ENCODE measurements at regions not wholly inside any gene's neighbourhood (a gene's known extent, or its start where the extent isn't known, plus 50 kb on each side); places are given as distances from the start of the nearest gene placed in this dataset.

DNA sequence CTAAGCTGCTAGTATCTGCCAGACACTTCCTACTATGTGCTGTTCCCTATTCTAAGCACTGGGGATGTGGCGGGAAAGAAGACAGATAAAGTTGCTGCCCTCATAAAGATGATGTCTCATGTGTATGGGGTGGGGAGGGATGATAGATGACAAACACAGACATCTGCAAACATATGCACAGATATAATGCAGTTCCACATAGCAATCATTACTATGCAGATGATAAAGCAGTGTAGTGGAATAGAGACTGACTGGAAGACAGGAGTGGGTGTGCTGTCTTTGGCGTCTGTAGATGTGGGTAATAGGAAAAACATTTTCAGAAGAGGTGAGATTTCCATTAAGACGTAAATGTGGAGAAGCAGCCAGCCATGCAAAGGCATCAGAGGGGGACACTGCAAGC is 243.6 kb downstream of the DPY19L2 start:
- TF ChIP-seq, protein P1, sequence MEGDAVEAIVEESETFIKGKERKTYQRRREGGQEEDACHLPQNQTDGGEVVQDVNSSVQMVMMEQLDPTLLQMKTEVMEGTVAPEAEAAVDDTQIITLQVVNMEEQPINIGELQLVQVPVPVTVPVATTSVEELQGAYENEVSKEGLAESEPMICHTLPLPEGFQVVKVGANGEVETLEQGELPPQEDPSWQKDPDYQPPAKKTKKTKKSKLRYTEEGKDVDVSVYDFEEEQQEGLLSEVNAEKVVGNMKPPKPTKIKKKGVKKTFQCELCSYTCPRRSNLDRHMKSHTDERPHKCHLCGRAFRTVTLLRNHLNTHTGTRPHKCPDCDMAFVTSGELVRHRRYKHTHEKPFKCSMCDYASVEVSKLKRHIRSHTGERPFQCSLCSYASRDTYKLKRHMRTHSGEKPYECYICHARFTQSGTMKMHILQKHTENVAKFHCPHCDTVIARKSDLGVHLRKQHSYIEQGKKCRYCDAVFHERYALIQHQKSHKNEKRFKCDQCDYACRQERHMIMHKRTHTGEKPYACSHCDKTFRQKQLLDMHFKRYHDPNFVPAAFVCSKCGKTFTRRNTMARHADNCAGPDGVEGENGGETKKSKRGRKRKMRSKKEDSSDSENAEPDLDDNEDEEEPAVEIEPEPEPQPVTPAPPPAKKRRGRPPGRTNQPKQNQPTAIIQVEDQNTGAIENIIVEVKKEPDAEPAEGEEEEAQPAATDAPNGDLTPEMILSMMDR (IDR thresholded peaks at IDR 0.05; ENCODE audit: poor library complexity, severe bottlenecking), result no peak
- Histone ChIP-seq H3K27ac (ENCODE audit: poor library complexity, severe bottlenecking) (no peak overlapping the region), H3K4me1 (ENCODE audit: insufficient read depth, poor library complexity, severe bottlenecking) (no peaks in the 10 kb centered on the region), H3K36me3 (ENCODE audit: low read depth) (no peaks in the 10 kb centered on the region), H3K27me3 (ENCODE audit: insufficient read depth, poor library complexity, severe bottlenecking) (no peaks in the 10 kb centered on the region), H3K4me3 (ENCODE audit: severe bottlenecking) (no peak overlapping the region), H3K9me3 (ENCODE audit: severe bottlenecking) (peaks cover 3% of the 10 kb centered on the region)
- DNase-seq (ENCODE audit: low spot score) (no peak), ATAC-seq (ENCODE audit: low read depth) (no peak)

DNA sequence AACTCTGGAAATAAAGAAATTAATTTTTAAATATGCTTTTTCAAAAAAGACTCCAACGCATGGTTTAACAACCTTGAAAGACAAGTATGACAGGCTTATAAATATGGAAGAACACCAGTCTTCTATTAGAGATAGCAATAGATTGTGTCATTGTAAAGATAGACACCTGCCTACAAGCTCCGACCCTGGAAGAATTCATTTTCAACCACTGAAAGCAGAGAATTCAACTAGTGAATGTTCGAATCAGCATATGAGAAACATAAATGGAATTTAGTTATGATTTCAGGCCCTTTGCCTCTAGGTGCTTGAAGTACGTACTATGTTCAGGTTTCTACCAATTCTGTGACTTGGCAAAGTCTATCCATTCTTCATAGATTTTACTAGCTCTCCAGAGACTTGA is 244.5 kb downstream of the DPY19L2 start:
- H3K4me1 ChIP-seq (ENCODE audit: insufficient read depth, poor library complexity, severe bottlenecking), result no peaks in the 10 kb centered on the region
- H3K9me3 ChIP-seq (ENCODE audit: severe bottlenecking), result peaks cover 5% of the 10 kb centered on the region
- ATAC-seq (ENCODE audit: low read depth) (no peak), DNase-seq (ENCODE audit: low spot score) (no peak)
- no peak overlapping the region for H3K4me3 ChIP-seq (ENCODE audit: severe bottlenecking)
- no peaks in the 10 kb centered on the region for H3K36me3 ChIP-seq (ENCODE audit: low read depth)
- H3K27ac ChIP-seq (ENCODE audit: poor library complexity, severe bottlenecking), result no peak overlapping the region
- TF ChIP-seq, protein P1 (IDR thresholded peaks at IDR 0.05; ENCODE audit: poor library complexity, severe bottlenecking), result no peak
- H3K27me3 ChIP-seq (ENCODE audit: insufficient read depth, poor library complexity, severe bottlenecking), result no peaks in the 10 kb centered on the region

DNA sequence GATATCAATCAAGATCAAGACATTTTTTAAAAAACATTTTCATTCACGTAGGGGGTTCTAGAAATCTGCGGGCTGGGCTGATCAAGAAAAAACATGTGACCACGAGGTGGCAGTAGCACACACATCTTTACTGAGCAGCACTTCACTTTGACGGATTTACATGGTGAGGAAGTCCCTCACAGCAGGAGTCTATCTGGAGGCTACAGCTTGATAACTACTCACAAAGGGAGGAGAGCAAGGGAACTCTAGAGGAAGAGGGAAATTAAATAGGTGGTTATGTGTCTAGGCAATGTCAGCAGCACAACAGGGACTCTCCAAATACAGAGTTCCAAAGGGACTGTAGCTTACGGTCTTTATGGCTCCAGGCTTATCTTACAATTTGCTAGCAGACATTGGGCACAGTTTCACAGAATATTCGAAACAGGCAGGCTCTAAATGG is 248.1 kb downstream of the DPY19L2 start:
- H3K27ac ChIP-seq (ENCODE audit: poor library complexity, severe bottlenecking), result no peak overlapping the region
- H3K9me3 ChIP-seq (ENCODE audit: severe bottlenecking), result peaks cover 9% of the 10 kb centered on the region
- TF ChIP-seq, protein P1 (IDR thresholded peaks at IDR 0.05; ENCODE audit: poor library complexity, severe bottlenecking), result peak; percentile 54
- H3K4me1 ChIP-seq (ENCODE audit: insufficient read depth, poor library complexity, severe bottlenecking), result no peaks in the 10 kb centered on the region
- no peak overlapping the region for H3K4me3 ChIP-seq (ENCODE audit: severe bottlenecking)
- no peaks in the 10 kb centered on the region for H3K36me3 ChIP-seq (ENCODE audit: low read depth)
- DNase-seq (ENCODE audit: low spot score), result no peak
- no peaks in the 10 kb centered on the region for H3K27me3 ChIP-seq (ENCODE audit: insufficient read depth, poor library complexity, severe bottlenecking)
- ATAC-seq (ENCODE audit: low read depth), result no peak

DNA sequence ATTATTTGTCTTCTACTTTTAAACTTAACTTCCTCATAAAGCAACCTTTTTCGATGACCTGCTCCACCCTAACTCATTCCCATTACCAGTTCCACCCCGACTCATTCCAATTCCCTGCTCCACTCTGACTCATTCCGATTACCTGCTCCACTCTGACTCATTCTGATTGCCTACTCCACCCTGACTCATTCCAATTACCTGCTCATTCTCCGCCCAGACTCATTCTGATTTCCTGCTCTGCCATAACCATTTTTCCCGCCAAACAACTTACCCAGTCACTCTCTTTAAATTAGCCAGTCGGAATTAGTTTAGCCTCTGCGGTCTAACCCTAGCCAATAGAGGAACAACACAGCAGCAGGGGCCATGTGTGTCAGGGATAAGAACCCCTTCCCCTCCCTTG is 249.1 kb downstream of the DPY19L2 start:
- DNase-seq (ENCODE audit: low spot score), result no peak
- peak; percentile 79 for ATAC-seq (ENCODE audit: low read depth)
- Histone ChIP-seq H3K36me3 (ENCODE audit: low read depth) (no peaks in the 10 kb centered on the region), H3K27me3 (ENCODE audit: insufficient read depth, poor library complexity, severe bottlenecking) (no peaks in the 10 kb centered on the region), H3K4me3 (ENCODE audit: severe bottlenecking) (no peak overlapping the region), H3K27ac (ENCODE audit: poor library complexity, severe bottlenecking) (peak overlapping the region; percentile 16), H3K4me1 (ENCODE audit: insufficient read depth, poor library complexity, severe bottlenecking) (no peaks in the 10 kb centered on the region), H3K9me3 (ENCODE audit: severe bottlenecking) (peaks cover 10% of the 10 kb centered on the region)
- TF ChIP-seq, protein P1 (IDR thresholded peaks at IDR 0.05; ENCODE audit: poor library complexity, severe bottlenecking), result no peak

DNA sequence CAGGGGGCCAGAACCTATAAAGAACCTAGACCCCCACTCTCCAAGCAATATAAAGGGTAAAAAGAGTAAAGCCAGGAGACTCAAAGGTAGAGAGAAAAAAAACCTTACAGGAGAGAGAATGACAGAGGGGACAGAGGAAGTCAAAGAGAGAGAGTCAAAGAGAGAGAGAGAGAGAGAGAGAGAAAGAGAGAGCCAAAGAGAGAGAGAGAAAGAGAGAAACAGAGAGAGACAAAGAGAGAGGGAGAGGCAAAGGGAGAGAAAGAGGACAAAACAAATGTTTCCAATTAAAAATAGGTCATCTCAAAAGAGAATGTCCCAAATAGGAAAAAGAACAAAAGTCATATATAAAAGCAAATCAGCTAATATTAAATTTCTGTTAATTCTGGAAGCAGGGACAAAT is 251.5 kb downstream of the DPY19L2 start:
- no peak for DNase-seq (ENCODE audit: low spot score)
- TF ChIP-seq, protein P1 (IDR thresholded peaks at IDR 0.05; ENCODE audit: poor library complexity, severe bottlenecking), result no peak

More for the DNA sequence above, 251.5 kb downstream of the DPY19L2 start:
- Histone ChIP-seq H3K27me3 (ENCODE audit: insufficient read depth, poor library complexity, severe bottlenecking) (no peaks in the 10 kb centered on the region), H3K4me3 (ENCODE audit: severe bottlenecking) (no peak overlapping the region), H3K36me3 (ENCODE audit: low read depth) (no peaks in the 10 kb centered on the region), H3K27ac (ENCODE audit: poor library complexity, severe bottlenecking) (no peak overlapping the region), H3K9me3 (ENCODE audit: severe bottlenecking) (peaks cover 10% of the 10 kb centered on the region), H3K4me1 (ENCODE audit: insufficient read depth, poor library complexity, severe bottlenecking) (no peaks in the 10 kb centered on the region)
- no peak for ATAC-seq (ENCODE audit: low read depth)

Data from RWPE2 (cell line).